Nephron progenitor cell (in vitro differentiated cells): ENCODE measurements at regions not wholly inside any gene's neighbourhood (a gene's known extent, or its start where the extent isn't known, plus 50 kb on each side); places are given as distances from the start of the nearest gene placed in this dataset.

Source experiments
- DNase-seq: peaks from one replicate; pipeline ENCODE4 v3.0.0; 2021
- H3K27ac Mint-ChIP-seq: 2 replicates; pipeline ENCODE4 v1.8.0; 2021; ENCODE audit warnings: mild to moderate bottlenecking, moderate library complexity, mixed read lengths
- H3K27me3 Mint-ChIP-seq: 2 replicates; pipeline ENCODE4 v1.8.0; 2021; ENCODE audit warnings: mild to moderate bottlenecking, low read depth, mixed read lengths; ENCODE audit not compliant: poor library complexity
- H3K36me3 Mint-ChIP-seq: 2 replicates; pipeline ENCODE4 v1.8.0; 2021; ENCODE audit warnings: low read depth, mixed read lengths
- H3K4me1 Mint-ChIP-seq: 2 replicates; pipeline ENCODE4 v1.8.0; 2021; ENCODE audit warnings: mixed read lengths
- H3K4me3 Mint-ChIP-seq: 2 replicates; pipeline ENCODE4 v1.8.0; 2021; ENCODE audit warnings: mild to moderate bottlenecking, moderate library complexity, mixed read lengths
- H3K9me3 Mint-ChIP-seq: 2 replicates; pipeline ENCODE4 v1.8.0; 2021; ENCODE audit warnings: mild to moderate bottlenecking, moderate library complexity, mixed read lengths
- TF ChIP-seq, protein P1 (sequence below): fragments of 200-600 bp; sonication (generic); IDR thresholded peaks from 2 replicates; pipeline ENCODE4 v1.5.0; 2021; ENCODE audit warnings: antibody characterized with exemption

- no peaks in the 10 kb centered on the region for H3K4me1 Mint-ChIP-seq
- TF ChIP-seq, protein P1, sequence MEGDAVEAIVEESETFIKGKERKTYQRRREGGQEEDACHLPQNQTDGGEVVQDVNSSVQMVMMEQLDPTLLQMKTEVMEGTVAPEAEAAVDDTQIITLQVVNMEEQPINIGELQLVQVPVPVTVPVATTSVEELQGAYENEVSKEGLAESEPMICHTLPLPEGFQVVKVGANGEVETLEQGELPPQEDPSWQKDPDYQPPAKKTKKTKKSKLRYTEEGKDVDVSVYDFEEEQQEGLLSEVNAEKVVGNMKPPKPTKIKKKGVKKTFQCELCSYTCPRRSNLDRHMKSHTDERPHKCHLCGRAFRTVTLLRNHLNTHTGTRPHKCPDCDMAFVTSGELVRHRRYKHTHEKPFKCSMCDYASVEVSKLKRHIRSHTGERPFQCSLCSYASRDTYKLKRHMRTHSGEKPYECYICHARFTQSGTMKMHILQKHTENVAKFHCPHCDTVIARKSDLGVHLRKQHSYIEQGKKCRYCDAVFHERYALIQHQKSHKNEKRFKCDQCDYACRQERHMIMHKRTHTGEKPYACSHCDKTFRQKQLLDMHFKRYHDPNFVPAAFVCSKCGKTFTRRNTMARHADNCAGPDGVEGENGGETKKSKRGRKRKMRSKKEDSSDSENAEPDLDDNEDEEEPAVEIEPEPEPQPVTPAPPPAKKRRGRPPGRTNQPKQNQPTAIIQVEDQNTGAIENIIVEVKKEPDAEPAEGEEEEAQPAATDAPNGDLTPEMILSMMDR: no peak
- DNase-seq: no peak
- peaks cover 44% of the 10 kb centered on the region for H3K9me3 Mint-ChIP-seq
- H3K27ac Mint-ChIP-seq: no peak overlapping the region
- peaks cover 2% of the 10 kb centered on the region for H3K27me3 Mint-ChIP-seq
- no peak overlapping the region for H3K4me3 Mint-ChIP-seq
- H3K36me3 Mint-ChIP-seq: no peaks in the 10 kb centered on the region
Observed at GRCh38 chrX:44735498-44735897, 108.3 kb upstream of the DUSP21 start.

DNA sequence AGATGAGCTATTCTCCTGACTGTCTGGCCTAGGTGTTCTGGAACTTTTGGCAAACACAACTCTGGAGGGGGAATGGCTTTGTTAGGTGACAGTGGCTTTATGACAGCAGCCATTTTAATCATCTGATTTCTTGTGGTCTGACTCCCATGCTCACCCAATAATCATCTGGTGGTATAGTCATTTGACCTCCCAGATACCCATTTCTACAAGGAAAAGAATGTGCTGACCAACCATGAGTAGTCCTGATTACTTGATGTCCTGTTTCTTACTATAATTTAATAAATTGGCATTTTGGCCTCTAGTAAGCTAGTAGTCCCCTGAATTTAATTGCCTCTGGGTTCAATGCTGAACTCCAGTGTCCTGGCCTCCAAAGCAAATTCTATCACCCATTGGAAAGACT is 109.9 kb upstream of the DUSP21 start:
- H3K36me3 Mint-ChIP-seq: no peaks in the 10 kb centered on the region
- TF ChIP-seq, protein P1: no peak
- no peaks in the 10 kb centered on the region for H3K4me1 Mint-ChIP-seq
- no peak overlapping the region for H3K4me3 Mint-ChIP-seq
- H3K9me3 Mint-ChIP-seq: peaks cover 43% of the 10 kb centered on the region
- peaks cover 2% of the 10 kb centered on the region for H3K27me3 Mint-ChIP-seq
- DNase-seq: no peak
- no peak overlapping the region for H3K27ac Mint-ChIP-seq

DNA sequence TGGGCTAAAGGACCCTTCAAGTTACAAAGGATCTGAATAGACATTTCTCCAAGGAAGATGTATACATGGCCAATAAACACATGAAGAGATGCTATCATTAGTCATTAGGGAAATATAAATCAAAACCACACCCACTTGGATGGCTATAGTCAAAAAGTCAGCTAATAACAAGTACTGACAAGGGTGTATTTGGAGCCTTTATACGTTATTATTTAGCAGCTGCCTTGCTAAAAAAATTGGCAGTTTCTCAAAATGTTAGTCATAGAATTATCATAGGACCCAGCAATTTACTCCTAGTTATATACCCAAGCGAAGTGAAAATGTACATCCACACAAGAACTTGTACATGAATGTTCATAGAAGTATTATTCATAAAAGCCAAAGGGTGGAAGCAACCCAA is 112.7 kb upstream of the DUSP21 start:
- Mint-ChIP-seq H3K27ac (no peak overlapping the region), H3K4me3 (no peak overlapping the region), H3K27me3 (peaks cover 8% of the 10 kb centered on the region), H3K9me3 (peaks cover 39% of the 10 kb centered on the region), H3K36me3 (no peaks in the 10 kb centered on the region), H3K4me1 (no peaks in the 10 kb centered on the region)
- DNase-seq: no peak
- TF ChIP-seq, protein P1: no peak

DNA sequence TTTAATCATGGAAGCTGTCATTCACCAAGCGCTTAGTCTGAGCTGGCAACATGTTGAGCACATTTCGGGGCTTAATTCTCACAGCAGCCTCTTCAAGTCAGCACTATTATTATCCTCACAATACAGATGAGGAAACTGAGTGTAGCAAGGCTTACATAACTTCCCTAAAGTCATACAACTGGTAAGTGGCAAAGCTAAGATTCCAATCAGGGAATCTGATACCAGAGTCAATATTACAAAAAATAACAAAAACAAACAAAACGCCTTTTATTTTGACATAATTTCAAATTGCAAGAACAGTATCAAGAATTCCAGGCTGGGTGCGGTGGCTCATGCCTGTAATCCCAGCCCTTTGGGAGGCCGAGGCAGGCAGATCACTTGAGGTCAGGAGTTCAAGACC is 120.4 kb upstream of the DUSP21 start:
- no peak overlapping the region for H3K27ac Mint-ChIP-seq
- peaks cover 46% of the 10 kb centered on the region for H3K9me3 Mint-ChIP-seq
- no peaks in the 10 kb centered on the region for H3K4me1 Mint-ChIP-seq
- H3K36me3 Mint-ChIP-seq: no peaks in the 10 kb centered on the region
- H3K27me3 Mint-ChIP-seq: peaks cover 3% of the 10 kb centered on the region
- DNase-seq: no peak
- TF ChIP-seq, protein P1: no peak
- no peak overlapping the region for H3K4me3 Mint-ChIP-seq

GRCh38 chrX:44708470-44708869 is 135.4 kb upstream of the DUSP21 start:
- H3K27me3 Mint-ChIP-seq: no peaks in the 10 kb centered on the region
- peaks cover 6% of the 10 kb centered on the region for H3K4me1 Mint-ChIP-seq
- TF ChIP-seq, protein P1: no peak
- no peak overlapping the region for H3K4me3 Mint-ChIP-seq
- no peak overlapping the region for H3K27ac Mint-ChIP-seq
- no peak for DNase-seq
- no peaks in the 10 kb centered on the region for H3K36me3 Mint-ChIP-seq
- peaks cover 44% of the 10 kb centered on the region for H3K9me3 Mint-ChIP-seq

GRCh38 chrX:44705817-44706551 is 137.8 kb upstream of the DUSP21 start:
- peaks cover 45% of the 10 kb centered on the region for H3K9me3 Mint-ChIP-seq
- H3K36me3 Mint-ChIP-seq: no peaks in the 10 kb centered on the region
- H3K4me3 Mint-ChIP-seq: no peak overlapping the region
- no peaks in the 10 kb centered on the region for H3K27me3 Mint-ChIP-seq
- no peak overlapping the region for H3K27ac Mint-ChIP-seq
- peak; percentile 5 for DNase-seq
- TF ChIP-seq, protein P1: no peak
- peaks cover 6% of the 10 kb centered on the region for H3K4me1 Mint-ChIP-seq
